ENCODE measurements at regions not wholly inside any gene's neighbourhood (a gene's known extent, or its start where the extent isn't known, plus 50 kb on each side); places are given as distances from the start of the nearest gene placed in this dataset.

- TF ChIP-seq EZH2phosphoT487 (IDR thresholded peaks at IDR 0.05; ENCODE audit: low read depth): no peak
- TF ChIP-seq, protein P1, sequence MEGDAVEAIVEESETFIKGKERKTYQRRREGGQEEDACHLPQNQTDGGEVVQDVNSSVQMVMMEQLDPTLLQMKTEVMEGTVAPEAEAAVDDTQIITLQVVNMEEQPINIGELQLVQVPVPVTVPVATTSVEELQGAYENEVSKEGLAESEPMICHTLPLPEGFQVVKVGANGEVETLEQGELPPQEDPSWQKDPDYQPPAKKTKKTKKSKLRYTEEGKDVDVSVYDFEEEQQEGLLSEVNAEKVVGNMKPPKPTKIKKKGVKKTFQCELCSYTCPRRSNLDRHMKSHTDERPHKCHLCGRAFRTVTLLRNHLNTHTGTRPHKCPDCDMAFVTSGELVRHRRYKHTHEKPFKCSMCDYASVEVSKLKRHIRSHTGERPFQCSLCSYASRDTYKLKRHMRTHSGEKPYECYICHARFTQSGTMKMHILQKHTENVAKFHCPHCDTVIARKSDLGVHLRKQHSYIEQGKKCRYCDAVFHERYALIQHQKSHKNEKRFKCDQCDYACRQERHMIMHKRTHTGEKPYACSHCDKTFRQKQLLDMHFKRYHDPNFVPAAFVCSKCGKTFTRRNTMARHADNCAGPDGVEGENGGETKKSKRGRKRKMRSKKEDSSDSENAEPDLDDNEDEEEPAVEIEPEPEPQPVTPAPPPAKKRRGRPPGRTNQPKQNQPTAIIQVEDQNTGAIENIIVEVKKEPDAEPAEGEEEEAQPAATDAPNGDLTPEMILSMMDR (IDR thresholded peaks at IDR 0.05; ENCODE audit: low read depth, low read length): no peak
Measured at GRCh38 chr20:17803765-17804164, 104.0 kb downstream of the BANF2 start.
